Ishikawa (cell line): ENCODE measurements at regions not wholly inside any gene's neighbourhood (a gene's known extent, or its start where the extent isn't known, plus 50 kb on each side); places are given as distances from the start of the nearest gene placed in this dataset.

ENCODE experiments used
- CEBPB ChIP-seq: IDR thresholded peaks from 2 replicates; pipeline ENCODE4 v1.6.1; 2012
- CREB1 ChIP-seq: IDR thresholded peaks from 2 replicates; pipeline ENCODE4 v1.6.1; 2012; ENCODE audit warnings: low read depth
- EGR1 ChIP-seq: IDR thresholded peaks from 2 replicates; pipeline ENCODE4 v1.6.1; 2012
- EP300 ChIP-seq: IDR thresholded peaks from 2 replicates; pipeline ENCODE4 v1.6.1; 2012; ENCODE audit warnings: borderline replicate concordance
- FOXM1 ChIP-seq: IDR thresholded peaks from 2 replicates; pipeline ENCODE4 v1.6.1; 2012; ENCODE audit warnings: low read depth, borderline replicate concordance
- NFIC ChIP-seq: IDR thresholded peaks from 2 replicates; pipeline ENCODE4 v1.6.1; 2012
- RAD21 ChIP-seq: IDR thresholded peaks from 2 replicates; pipeline ENCODE4 v1.6.1; 2012; ENCODE audit warnings: low read depth
- REST ChIP-seq: IDR thresholded peaks from 2 replicates; pipeline ENCODE4 v1.6.1; 2012; ENCODE audit warnings: low read depth, mild to moderate bottlenecking
- TAF1 ChIP-seq: IDR thresholded peaks from 2 replicates; pipeline ENCODE4 v1.6.1; 2012; ENCODE audit warnings: low read depth, mild to moderate bottlenecking
- TCF12 ChIP-seq: IDR thresholded peaks from 2 replicates; pipeline ENCODE4 v1.6.1; 2012; ENCODE audit warnings: low read depth
- TEAD4 ChIP-seq: IDR thresholded peaks from 2 replicates; pipeline ENCODE4 v1.6.1; 2012
- YY1 ChIP-seq: IDR thresholded peaks from 2 replicates; pipeline ENCODE4 v1.6.1; 2012; ENCODE audit warnings: low read depth
- ZBTB7A ChIP-seq: IDR thresholded peaks from 2 replicates; pipeline ENCODE4 v1.6.1; 2012; ENCODE audit warnings: low read depth
- TF ChIP-seq, protein P1 (sequence below): IDR thresholded peaks from 2 replicates; pipeline ENCODE4 v1.6.1; 2012
- TF ChIP-seq, protein P2 (sequence below): IDR thresholded peaks from 2 replicates; pipeline ENCODE4 v1.6.1; 2012

DNA sequence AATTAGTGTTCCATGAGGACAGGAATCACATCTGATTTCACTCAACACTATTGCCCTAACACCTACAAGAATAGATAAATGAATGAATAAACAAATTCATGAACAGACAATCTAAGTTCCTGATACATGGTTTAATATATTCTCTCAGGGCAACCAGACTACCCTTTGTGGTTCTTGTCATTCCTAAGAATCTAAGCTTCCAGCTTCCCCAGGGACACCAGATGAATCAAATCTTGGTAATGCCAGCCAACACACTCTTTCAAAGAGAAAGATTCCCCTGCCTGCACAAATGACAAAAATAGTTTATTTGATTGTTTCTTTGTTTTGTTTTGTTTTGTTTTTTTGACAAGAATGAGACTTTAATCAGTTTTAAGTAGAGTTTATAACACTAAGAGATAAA, 237.5 kb upstream of the CHAC2 start:
- no peak for TF ChIP-seq TAF1
- TF ChIP-seq NFIC = no peak
- TF ChIP-seq FOXM1 = no peak
- TF ChIP-seq, protein P1, sequence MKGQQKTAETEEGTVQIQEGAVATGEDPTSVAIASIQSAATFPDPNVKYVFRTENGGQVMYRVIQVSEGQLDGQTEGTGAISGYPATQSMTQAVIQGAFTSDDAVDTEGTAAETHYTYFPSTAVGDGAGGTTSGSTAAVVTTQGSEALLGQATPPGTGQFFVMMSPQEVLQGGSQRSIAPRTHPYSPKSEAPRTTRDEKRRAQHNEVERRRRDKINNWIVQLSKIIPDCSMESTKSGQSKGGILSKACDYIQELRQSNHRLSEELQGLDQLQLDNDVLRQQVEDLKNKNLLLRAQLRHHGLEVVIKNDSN = no peak

- TF ChIP-seq REST (no peak), TAF1 (no peak), EP300 (no peak), TCF12 (no peak), TEAD4 (no peak), RAD21 (no peak), NFIC (no peak), CEBPB (no peak), ZBTB7A (no peak), FOXM1 (no peak), EGR1 (no peak)
- TF ChIP-seq, protein P1 = no peak
- TF ChIP-seq, protein P2, sequence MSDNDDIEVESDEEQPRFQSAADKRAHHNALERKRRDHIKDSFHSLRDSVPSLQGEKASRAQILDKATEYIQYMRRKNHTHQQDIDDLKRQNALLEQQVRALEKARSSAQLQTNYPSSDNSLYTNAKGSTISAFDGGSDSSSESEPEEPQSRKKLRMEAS = no peak
Measured at GRCh38 chr2:53527056-53527455, 240.5 kb upstream of the CHAC2 start.

- TF ChIP-seq REST (no peak), EP300 (no peak), TCF12 (no peak), NFIC (no peak), TAF1 (no peak), RAD21 (no peak), EGR1 (no peak), FOXM1 (no peak), TEAD4 (no peak), YY1 (no peak), CREB1 (no peak), CEBPB (no peak), ZBTB7A (no peak)
- TF ChIP-seq, protein P2 = no peak
- TF ChIP-seq, protein P1 = no peak
Measured at GRCh38 chr2:53519918-53520841, 247.4 kb upstream of the CHAC2 start.

- TF ChIP-seq NFIC = no peak
- TF ChIP-seq RAD21 = no peak
- TF ChIP-seq, protein P1 = no peak
- no peak for TF ChIP-seq TEAD4
- TF ChIP-seq, protein P2 = no peak
- no peak for TF ChIP-seq ZBTB7A
- TF ChIP-seq CREB1 = no peak
- TF ChIP-seq FOXM1 = no peak
- no peak for TF ChIP-seq EP300
- TF ChIP-seq EGR1 = no peak
Measured at GRCh38 chr2:53517406-53517805, 250.2 kb upstream of the CHAC2 start.

DNA sequence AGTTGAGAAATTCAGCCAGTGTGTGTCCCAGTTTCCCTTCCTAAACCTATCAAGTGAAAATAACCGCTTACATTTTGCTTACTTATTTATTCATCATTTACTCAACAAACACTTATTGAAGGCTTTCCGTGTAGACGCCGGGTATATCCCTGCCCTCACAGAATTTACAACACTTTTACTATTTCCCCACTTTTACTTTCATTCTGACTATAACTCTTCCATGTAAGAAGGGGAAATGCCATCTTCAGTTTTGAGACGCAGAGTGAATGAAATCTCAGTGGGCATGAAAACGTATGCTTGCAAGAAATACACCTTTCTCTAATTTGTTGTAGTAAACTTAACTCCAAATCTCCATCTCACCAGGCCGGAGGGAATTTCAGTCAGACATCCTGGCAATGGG, 251.0 kb upstream of the CHAC2 start:
- TF ChIP-seq FOXM1 (no peak), NFIC (no peak), CREB1 (no peak), YY1 (no peak), TAF1 (no peak), TCF12 (no peak), REST (no peak), ZBTB7A (no peak), RAD21 (no peak), CEBPB (no peak), EGR1 (no peak)
- TF ChIP-seq, protein P2 = no peak
- TF ChIP-seq, protein P1 = no peak
